KMS-11 (cell line): ENCODE measurements at regions not wholly inside any gene's neighbourhood (a gene's known extent, or its start where the extent isn't known, plus 50 kb on each side); places are given as distances from the start of the nearest gene placed in this dataset.
"Not testable (repeated sequence)": the region's sequence is repeated elsewhere in the genome, so short reads cannot be mapped to it uniquely, and the experiment has no call there.

Experiments used
- H2AFZ ChIP-seq: fragments of 200-600 bp; sonication (generic); 2 replicates; pipeline ENCODE4 v1.6.1; 2016; ENCODE audit warnings: antibody characterized with exemption, mixed run types, low read depth
- H3K27ac ChIP-seq: fragments of 200-600 bp; sonication (generic); 2 replicates; pipeline ENCODE4 v1.6.1; 2016; ENCODE audit warnings: mild to moderate bottlenecking, mixed run types
- H3K27me3 ChIP-seq: fragments of 200-600 bp; sonication (generic); 2 replicates; pipeline ENCODE4 v1.6.1; 2017; ENCODE audit warnings: mild to moderate bottlenecking, low read depth, mixed run types, moderate library complexity; ENCODE audit not compliant: insufficient read depth
- H3K36me3 ChIP-seq: fragments of 200-600 bp; sonication (generic); 2 replicates; pipeline ENCODE4 v1.6.1; 2017; ENCODE audit warnings: mild to moderate bottlenecking, mixed run types; ENCODE audit not compliant: insufficient read depth
- H3K4me1 ChIP-seq: fragments of 200-600 bp; sonication (generic); 2 replicates; pipeline ENCODE4 v1.6.1; 2016; ENCODE audit warnings: mild to moderate bottlenecking, low read depth, mixed run types; ENCODE audit not compliant: poor library complexity, severe bottlenecking
- H3K4me2 ChIP-seq: fragments of 200-600 bp; sonication (generic); 2 replicates; pipeline ENCODE4 v1.7.0; 2016; ENCODE audit warnings: mild to moderate bottlenecking, mixed run types
- H3K4me3 ChIP-seq: fragments of 200-600 bp; sonication (generic); IDR thresholded peaks from 2 replicates; pipeline ENCODE4 v1.6.1; 2017; ENCODE audit warnings: low read depth, low read length, mixed read lengths; ENCODE audit not compliant: insufficient read depth
- H3K79me2 ChIP-seq: fragments of 200-600 bp; sonication (generic); 2 replicates; pipeline ENCODE4 v1.6.1; 2016; ENCODE audit warnings: low read depth, mixed run types; ENCODE audit not compliant: insufficient read depth
- H3K9ac ChIP-seq: fragments of 200-600 bp; sonication (generic); 2 replicates; pipeline ENCODE4 v1.6.1; 2016; ENCODE audit warnings: mild to moderate bottlenecking, mixed run types
- H4K20me1 ChIP-seq: fragments of 200-600 bp; sonication (generic); 2 replicates; pipeline ENCODE4 v1.6.1; 2016; ENCODE audit warnings: mild to moderate bottlenecking, mixed run types; ENCODE audit not compliant: insufficient read depth
- CTCF ChIP-seq: fragments of 200-600 bp; sonication (generic); conservative IDR thresholded peaks from 2 replicates; pipeline ENCODE4 v1.6.1; 2017; ENCODE audit warnings: low read depth, mild to moderate bottlenecking, antibody characterized with exemption, low read length, moderate library complexity, mixed read lengths

- Histone ChIP-seq H3K4me3 (no peak overlapping the region), H4K20me1 (no peaks in the 10 kb centered on the region), H3K27ac (no peak overlapping the region), H3K9ac (no peak overlapping the region), H3K4me2 (no peak overlapping the region), H2AFZ (no peak overlapping the region), H3K79me2 (no peaks in the 10 kb centered on the region), H3K36me3 (no peaks in the 10 kb centered on the region), H3K4me1 (no peaks in the 10 kb centered on the region), H3K27me3 (no peaks in the 10 kb centered on the region)
- TF ChIP-seq CTCF, result no peak
Measured at GRCh38 chr11:7186190-7186589, 65.5 kb upstream of the SYT9 start.

- no peaks in the 10 kb centered on the region for H3K79me2 ChIP-seq
- no peaks in the 10 kb centered on the region for H3K36me3 ChIP-seq
- no peak overlapping the region for H3K4me3 ChIP-seq
- H3K27ac ChIP-seq, result no peak overlapping the region
- H3K4me1 ChIP-seq, result no peaks in the 10 kb centered on the region
- no peaks in the 10 kb centered on the region for H3K27me3 ChIP-seq
- H4K20me1 ChIP-seq, result no peaks in the 10 kb centered on the region
- no peak overlapping the region for H3K4me2 ChIP-seq
- no peak overlapping the region for H3K9ac ChIP-seq
- H2AFZ ChIP-seq, result no peak overlapping the region
- TF ChIP-seq CTCF, result no peak
Measured at GRCh38 chr11:7186676-7187075, 65.0 kb upstream of the SYT9 start.

GRCh38 chr11:7192785-7193184 is 58.9 kb upstream of the SYT9 start:
- not testable (repeated sequence) for H3K4me3 ChIP-seq, H3K27me3 ChIP-seq, H3K27ac ChIP-seq, H3K4me1 ChIP-seq, H3K4me2 ChIP-seq, H3K79me2 ChIP-seq, H3K36me3 ChIP-seq, H3K9ac ChIP-seq, H4K20me1 ChIP-seq, H2AFZ ChIP-seq

GRCh38 chr11:7196396-7197146 is 55.1 kb upstream of the SYT9 start:
- H3K4me2 ChIP-seq, result no peak overlapping the region
- H2AFZ ChIP-seq, result no peak overlapping the region
- no peak for TF ChIP-seq CTCF
- no peaks in the 10 kb centered on the region for H3K36me3 ChIP-seq
- no peak overlapping the region for H3K4me3 ChIP-seq
- no peaks in the 10 kb centered on the region for H3K4me1 ChIP-seq
- no peaks in the 10 kb centered on the region for H4K20me1 ChIP-seq
- no peaks in the 10 kb centered on the region for H3K79me2 ChIP-seq
- H3K9ac ChIP-seq, result no peak overlapping the region
- no peak overlapping the region for H3K27ac ChIP-seq
- no peaks in the 10 kb centered on the region for H3K27me3 ChIP-seq

- Histone ChIP-seq H3K4me3 (no peak overlapping the region), H3K27ac (no peak overlapping the region), H4K20me1 (no peaks in the 10 kb centered on the region), H3K27me3 (no peaks in the 10 kb centered on the region), H3K4me2 (no peak overlapping the region), H3K4me1 (no peaks in the 10 kb centered on the region), H3K9ac (no peak overlapping the region), H3K79me2 (no peaks in the 10 kb centered on the region), H2AFZ (no peak overlapping the region), H3K36me3 (no peaks in the 10 kb centered on the region)
- TF ChIP-seq CTCF, result no peak
Measured at GRCh38 chr11:7197469-7197868, 54.2 kb upstream of the SYT9 start.
